ENCODE measurements at regions not wholly inside any gene's neighbourhood (a gene's known extent, or its start where the extent isn't known, plus 50 kb on each side); places are given as distances from the start of the nearest gene placed in this dataset.

DNA sequence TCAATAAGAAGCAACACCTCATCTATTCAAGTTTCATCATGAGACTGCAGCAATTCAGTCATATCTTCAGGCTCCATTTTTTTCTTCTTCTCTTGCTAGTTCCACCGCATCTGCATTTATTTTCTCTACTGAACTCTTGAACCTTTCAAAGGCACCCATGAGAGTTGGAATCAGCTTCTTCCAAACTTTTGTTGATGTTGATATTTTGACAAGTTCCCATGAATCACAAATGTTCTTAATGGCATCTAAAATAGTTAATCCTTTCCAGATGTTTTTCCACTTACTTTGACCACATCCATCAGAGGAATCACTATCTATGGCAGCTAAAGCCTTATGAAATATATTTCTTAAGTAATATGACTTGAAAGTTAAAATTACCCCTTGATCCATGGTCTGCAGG, 434.3 kb downstream of the GPATCH2 start:
- TF ChIP-seq, protein P1, sequence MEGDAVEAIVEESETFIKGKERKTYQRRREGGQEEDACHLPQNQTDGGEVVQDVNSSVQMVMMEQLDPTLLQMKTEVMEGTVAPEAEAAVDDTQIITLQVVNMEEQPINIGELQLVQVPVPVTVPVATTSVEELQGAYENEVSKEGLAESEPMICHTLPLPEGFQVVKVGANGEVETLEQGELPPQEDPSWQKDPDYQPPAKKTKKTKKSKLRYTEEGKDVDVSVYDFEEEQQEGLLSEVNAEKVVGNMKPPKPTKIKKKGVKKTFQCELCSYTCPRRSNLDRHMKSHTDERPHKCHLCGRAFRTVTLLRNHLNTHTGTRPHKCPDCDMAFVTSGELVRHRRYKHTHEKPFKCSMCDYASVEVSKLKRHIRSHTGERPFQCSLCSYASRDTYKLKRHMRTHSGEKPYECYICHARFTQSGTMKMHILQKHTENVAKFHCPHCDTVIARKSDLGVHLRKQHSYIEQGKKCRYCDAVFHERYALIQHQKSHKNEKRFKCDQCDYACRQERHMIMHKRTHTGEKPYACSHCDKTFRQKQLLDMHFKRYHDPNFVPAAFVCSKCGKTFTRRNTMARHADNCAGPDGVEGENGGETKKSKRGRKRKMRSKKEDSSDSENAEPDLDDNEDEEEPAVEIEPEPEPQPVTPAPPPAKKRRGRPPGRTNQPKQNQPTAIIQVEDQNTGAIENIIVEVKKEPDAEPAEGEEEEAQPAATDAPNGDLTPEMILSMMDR (IDR thresholded peaks at IDR 0.05) = no peak
- Histone ChIP-seq H3K4me1 (no peaks in the 10 kb centered on the region), H3K27ac (no peak overlapping the region), H3K27me3 (no peaks in the 10 kb centered on the region), H3K36me3 (no peaks in the 10 kb centered on the region), H3K9me3 (no peaks in the 10 kb centered on the region), H3K4me3 (no peak overlapping the region)
- no peak for DNase-seq (ENCODE audit: low spot score)

DNA sequence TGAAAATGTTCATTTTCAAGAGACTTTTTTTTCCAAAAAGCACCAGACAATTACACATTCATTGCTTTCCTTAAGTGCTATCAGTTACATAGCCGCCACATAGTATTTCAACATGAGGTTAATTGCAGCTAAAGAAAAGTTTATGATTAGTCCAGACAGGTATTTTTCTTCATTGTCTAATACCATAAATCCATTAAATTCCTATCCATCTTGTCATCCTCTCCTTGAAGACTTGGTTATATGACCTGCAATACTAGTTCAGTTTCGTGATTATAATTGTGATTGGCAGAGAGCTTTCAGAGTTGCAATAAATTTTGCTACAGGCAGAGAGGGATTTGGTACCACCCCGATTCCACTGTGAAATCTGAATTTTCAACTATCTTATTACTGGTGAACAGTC, 437.7 kb downstream of the GPATCH2 start:
- TF ChIP-seq, protein P1 (IDR thresholded peaks at IDR 0.05) = no peak
- H3K27me3 ChIP-seq = no peaks in the 10 kb centered on the region

DNA sequence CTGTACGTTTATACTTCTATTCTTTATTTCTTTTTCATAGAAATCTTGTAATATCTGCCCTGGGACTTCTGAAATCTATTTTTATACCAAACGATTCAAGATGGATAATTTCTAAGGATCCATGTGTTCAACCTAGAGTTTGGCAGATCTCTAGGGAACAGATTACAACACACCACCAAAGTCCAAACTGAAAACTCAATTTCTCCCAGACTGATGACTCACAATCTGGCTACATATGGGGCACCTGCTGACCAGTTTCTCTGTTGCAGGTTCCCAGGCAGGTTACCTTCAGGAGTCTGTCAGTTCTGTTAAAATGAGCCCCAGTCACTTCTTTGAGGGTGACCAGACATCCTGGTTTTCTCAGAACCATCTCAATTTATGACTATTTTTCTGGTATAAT, 439.4 kb downstream of the GPATCH2 start:
- H3K27ac ChIP-seq = no peak overlapping the region
- no peaks in the 10 kb centered on the region for H3K4me1 ChIP-seq
- no peak overlapping the region for H3K4me3 ChIP-seq
- no peaks in the 10 kb centered on the region for H3K36me3 ChIP-seq
- DNase-seq (ENCODE audit: low spot score) = no peak
- H3K9me3 ChIP-seq = peaks cover 0 to 5% of the 10 kb centered on the region in 2 donors
- TF ChIP-seq, protein P1 (IDR thresholded peaks at IDR 0.05) = no peak
- no peaks in the 10 kb centered on the region for H3K27me3 ChIP-seq

More for the DNA sequence above, 437.7 kb downstream of the GPATCH2 start:
- no peaks in the 10 kb centered on the region for H3K4me1 ChIP-seq
- no peaks in the 10 kb centered on the region for H3K36me3 ChIP-seq
- no peak for DNase-seq (ENCODE audit: low spot score)
- H3K4me3 ChIP-seq = no peak overlapping the region
- H3K27ac ChIP-seq = no peak overlapping the region
- H3K9me3 ChIP-seq = no peaks in the 10 kb centered on the region

DNA sequence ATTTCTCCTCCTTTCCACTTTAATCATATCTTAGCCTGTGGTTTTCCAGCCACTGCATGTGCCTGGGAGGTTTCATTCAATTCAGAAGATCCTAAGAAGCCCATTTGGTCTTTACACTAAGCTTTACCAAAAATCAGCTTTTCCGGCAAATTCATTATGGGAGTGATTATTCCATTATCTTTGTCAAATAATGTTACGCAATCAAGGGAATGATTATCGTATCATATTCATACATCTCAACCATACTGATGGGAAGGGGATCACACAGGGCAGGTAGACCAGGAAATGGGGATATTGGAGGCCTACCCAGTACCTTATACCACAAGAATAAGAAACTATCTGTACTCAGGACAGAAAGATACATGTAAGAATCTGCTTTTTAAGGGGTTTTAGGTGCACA, 440.5 kb downstream of the GPATCH2 start:
- TF ChIP-seq, protein P1 (IDR thresholded peaks at IDR 0.05) = no peak
- Histone ChIP-seq H3K27me3 (no peaks in the 10 kb centered on the region), H3K27ac (no peak overlapping the region), H3K36me3 (no peaks in the 10 kb centered on the region), H3K4me3 (no peak overlapping the region), H3K4me1 (no peaks in the 10 kb centered on the region), H3K9me3 (peaks cover 0 to 8% of the 10 kb centered on the region in 2 donors)
- no peak for DNase-seq (ENCODE audit: low spot score)

DNA sequence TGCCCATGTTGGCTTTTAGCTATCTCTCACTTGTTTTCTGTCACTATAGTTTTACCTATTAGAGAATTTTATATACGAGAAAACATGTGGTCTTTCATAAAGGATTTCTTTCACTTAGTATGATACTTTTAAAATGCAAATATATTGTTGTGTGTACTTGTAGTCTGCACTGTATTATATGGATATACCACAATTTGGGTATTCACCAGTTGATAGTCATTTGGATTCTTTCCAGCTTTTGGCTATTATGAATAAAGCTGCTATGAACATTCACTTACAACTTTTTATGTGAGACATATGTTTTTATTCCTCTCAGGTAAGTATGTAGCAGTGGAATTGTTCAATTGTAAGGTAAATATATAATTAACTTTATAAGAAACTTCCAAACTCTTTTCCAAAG, 441.5 kb downstream of the GPATCH2 start:
- Histone ChIP-seq H3K4me1 (no peaks in the 10 kb centered on the region), H3K27me3 (no peaks in the 10 kb centered on the region), H3K9me3 (peaks cover 0 to 8% of the 10 kb centered on the region in 2 donors), H3K36me3 (no peaks in the 10 kb centered on the region), H3K27ac (no peak overlapping the region), H3K4me3 (no peak overlapping the region)
- DNase-seq (ENCODE audit: low spot score) = no peak
- TF ChIP-seq, protein P1 (IDR thresholded peaks at IDR 0.05) = no peak
